Retinal pigment epithelial cell (primary cell): ENCODE measurements at regions not wholly inside any gene's neighbourhood (a gene's known extent, or its start where the extent isn't known, plus 50 kb on each side); places are given as distances from the start of the nearest gene placed in this dataset.

Experiments
- DNase-seq: peaks from one replicate; pipeline ENCODE4 v3.0.0-alpha.2; 2010; ENCODE audit warnings: low read depth
- H3K4me3 ChIP-seq: 2 replicates; pipeline ENCODE4 v1.5.1; 2011; ENCODE audit warnings: mild to moderate bottlenecking, low read length, control low read depth, moderate library complexity
- TF ChIP-seq, protein P1 (sequence below): conservative IDR thresholded peaks from 2 replicates; pipeline ENCODE4 v1.5.1; 2011; ENCODE audit warnings: low read depth, low read length, control low read depth, inconsistent platforms

DNA sequence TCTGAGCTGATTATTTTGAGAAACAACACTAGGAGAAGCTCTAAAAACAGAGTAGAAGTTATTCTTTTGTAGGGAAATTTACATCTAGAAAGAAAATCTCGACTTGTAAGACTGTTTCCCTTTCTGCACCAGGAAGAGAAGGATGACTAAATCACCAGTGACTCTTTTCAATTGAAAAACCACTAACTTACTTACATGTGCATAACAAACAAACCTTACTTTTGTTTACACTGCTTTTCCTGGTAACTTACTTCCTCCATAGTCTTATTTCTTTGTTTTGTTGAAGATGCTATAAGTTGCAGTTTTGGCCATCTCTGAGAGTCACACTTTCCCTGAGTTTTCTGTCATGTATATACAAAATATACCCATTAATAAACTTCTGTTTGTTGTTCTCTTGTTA is 293.6 kb upstream of the FAT4 start:
- H3K4me3 ChIP-seq, result no peak overlapping the region
- TF ChIP-seq, protein P1, sequence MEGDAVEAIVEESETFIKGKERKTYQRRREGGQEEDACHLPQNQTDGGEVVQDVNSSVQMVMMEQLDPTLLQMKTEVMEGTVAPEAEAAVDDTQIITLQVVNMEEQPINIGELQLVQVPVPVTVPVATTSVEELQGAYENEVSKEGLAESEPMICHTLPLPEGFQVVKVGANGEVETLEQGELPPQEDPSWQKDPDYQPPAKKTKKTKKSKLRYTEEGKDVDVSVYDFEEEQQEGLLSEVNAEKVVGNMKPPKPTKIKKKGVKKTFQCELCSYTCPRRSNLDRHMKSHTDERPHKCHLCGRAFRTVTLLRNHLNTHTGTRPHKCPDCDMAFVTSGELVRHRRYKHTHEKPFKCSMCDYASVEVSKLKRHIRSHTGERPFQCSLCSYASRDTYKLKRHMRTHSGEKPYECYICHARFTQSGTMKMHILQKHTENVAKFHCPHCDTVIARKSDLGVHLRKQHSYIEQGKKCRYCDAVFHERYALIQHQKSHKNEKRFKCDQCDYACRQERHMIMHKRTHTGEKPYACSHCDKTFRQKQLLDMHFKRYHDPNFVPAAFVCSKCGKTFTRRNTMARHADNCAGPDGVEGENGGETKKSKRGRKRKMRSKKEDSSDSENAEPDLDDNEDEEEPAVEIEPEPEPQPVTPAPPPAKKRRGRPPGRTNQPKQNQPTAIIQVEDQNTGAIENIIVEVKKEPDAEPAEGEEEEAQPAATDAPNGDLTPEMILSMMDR, result no peak

DNA sequence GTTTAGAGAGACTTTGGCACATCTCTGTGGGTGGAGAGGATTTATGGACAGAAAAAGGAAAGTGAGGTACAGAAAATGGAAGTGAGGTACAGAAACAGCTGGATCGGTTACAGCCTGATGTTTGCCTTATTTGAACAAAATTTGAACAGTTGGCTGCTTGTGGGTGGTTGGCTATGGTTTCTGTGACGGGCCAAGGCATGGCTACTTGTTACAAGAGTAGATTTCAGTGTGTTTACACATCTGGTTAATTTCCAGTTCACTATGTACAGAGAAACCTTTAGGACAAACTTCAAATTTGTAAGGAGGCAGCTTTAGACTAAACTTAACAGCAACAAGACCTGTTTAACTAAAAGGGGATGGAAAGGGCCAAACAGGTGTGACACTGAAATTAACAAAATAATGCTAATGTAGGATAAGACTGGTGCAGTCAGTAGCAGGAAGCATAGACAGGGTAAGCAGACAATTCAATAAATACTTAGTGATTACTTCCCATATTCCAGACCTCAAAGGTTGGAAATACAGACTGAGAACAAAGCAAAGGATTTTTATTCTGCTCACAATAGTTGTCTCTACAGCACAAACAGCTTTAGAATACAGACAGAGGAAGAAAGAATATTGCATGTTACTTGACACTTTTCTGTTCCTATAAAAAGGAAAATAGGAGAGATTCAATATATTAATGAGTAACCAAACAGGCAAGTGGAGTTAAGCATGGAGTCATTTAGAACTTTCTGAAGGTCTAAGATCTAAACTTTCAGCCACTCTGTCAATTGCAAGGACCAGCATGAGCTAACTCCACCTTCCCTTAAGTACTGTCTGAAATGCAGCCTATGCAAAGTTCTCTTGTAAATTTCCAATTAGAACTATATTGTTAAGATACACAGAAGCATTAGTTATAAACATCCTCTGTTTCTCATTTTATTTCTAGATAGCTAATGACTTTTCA is 294.4 kb upstream of the FAT4 start:
- no peak for DNase-seq
- H3K4me3 ChIP-seq, result no peak overlapping the region
- TF ChIP-seq, protein P1, result no peak

More for the DNA sequence above, 293.6 kb upstream of the FAT4 start:
- no peak for DNase-seq

DNA sequence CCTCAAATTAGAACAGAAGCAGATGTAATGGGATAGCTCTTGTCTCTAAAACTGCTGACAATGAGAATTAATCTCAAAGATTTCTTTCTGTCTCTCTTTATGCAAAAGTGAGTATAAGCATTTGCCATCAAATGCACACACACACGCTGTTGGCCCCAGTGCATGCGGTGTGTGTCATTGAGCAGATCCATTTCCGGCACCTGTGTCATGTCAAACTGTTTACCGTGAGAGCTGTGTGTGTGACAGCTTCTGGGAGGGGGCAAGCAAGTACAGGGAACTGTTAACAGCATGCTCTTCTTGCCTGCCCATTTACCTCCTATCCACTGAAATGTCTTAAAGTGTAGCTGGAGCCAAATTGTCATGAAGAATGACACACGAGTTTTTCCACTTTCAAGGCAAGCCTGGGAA is 297.9 kb upstream of the FAT4 start:
- H3K4me3 ChIP-seq, result no peak overlapping the region
- TF ChIP-seq, protein P1, result no peak
- DNase-seq, result no peak

DNA sequence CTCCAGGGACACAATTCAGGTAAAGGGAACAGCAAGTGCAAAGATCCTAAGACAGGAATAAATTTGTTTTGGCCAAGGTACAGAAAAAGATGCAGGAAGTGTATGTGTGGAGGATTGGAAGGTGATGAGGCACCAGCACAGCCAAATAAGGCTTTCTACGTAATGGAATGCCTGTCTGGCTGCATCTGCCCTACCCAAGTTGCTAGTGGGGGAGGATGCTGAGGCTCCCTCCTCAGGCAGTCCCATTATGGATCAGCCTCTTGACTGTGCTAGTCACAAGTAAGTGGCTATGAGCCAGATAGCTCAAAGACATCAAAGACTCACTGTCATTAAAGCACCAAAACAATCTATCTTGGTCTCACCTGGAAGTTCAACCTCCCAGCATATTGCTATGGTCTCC is 300.9 kb upstream of the FAT4 start:
- DNase-seq, result no peak
- no peak overlapping the region for H3K4me3 ChIP-seq
- TF ChIP-seq, protein P1, result no peak

DNA sequence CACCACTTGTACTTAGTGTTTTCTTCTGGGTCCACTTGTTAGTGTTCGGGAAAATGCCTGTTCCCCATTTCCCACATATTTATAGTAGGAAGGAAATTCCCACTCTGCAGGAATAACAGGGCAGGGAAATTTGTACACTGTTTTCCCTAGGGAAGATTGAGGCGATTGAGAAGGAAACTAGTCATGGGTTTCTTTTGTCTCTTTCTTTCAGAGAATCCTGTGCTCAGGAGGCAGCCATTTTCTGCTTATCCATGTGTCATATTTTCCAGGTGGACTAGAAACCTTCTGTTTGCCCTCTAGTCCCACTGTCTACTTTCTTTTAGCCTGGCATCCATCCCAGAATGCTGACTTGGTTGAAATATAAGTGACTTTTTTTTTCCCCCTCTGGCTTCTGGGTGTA is 299.1 kb upstream of the ANKRD50 start:
- TF ChIP-seq, protein P1, result no peak
- no peak overlapping the region for H3K4me3 ChIP-seq
- DNase-seq, result no peak

DNA sequence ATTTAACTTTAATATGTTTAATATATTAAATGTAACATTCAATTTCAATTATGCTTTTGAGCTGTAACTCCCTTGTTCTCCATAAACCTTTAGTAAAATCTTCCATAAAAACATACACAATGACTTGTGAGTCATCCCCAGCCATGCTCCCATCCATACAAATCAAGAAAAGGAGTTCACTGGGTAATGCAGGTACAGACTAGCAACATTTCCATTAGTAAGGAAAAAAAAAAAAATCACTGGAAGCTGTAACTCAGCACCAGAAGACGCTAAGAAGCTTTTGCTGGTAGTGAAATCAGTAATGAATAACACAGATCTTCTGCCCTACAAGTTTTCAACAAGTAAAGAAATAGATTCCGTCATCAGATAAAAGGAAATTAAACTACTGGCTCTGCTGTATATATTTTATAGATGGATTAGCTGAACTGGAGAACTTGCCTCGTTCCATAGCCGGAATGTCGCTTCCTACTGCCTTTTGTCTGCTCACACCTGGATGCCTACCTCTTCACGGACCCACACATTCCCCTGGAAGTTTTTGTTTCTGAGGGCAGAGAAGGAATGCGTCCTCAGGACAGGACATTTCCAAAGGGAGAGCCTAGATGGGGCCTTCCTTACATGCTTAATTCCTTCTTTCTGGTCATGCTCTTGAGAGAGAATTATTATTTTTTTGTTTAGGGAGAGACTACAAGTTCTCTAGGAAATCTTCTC is 298.4 kb upstream of the ANKRD50 start:
- H3K4me3 ChIP-seq, result no peak overlapping the region
- TF ChIP-seq, protein P1, result no peak
- DNase-seq, result no peak
